Upper lobe of right lung (tissue), 1 donor: ENCODE measurements at regions not wholly inside any gene's neighbourhood (a gene's known extent, or its start where the extent isn't known, plus 50 kb on each side); places are given as distances from the start of the nearest gene placed in this dataset.

ENCODE experiments used
- ATAC-seq: fragments of 200-7000 bp; cut with Tn5 transposase; one replicate; pipeline ENCODE4 v1.9.1; 2020; ENCODE audit warnings: mild to moderate bottlenecking, moderate library complexity
- DNase-seq: peaks from one replicate; pipeline ENCODE4 v3.0.0-alpha.2; 2020
- H3K27ac ChIP-seq: fragments of 200-600 bp; one replicate; pipeline ENCODE4 v1.8.0; 2022
- H3K27me3 ChIP-seq: fragments of 200-600 bp; one replicate; pipeline ENCODE4 v1.8.0; 2022; ENCODE audit warnings: mild to moderate bottlenecking
- H3K36me3 ChIP-seq: fragments of 200-600 bp; one replicate; pipeline ENCODE4 v1.8.0; 2022
- H3K4me1 ChIP-seq: fragments of 200-600 bp; one replicate; pipeline ENCODE4 v1.8.0; 2022
- H3K4me3 ChIP-seq: fragments of 200-600 bp; one replicate; pipeline ENCODE4 v1.8.0; 2022; ENCODE audit warnings: mild to moderate bottlenecking
- H3K9me3 ChIP-seq: fragments of 200-600 bp; one replicate; pipeline ENCODE4 v1.8.0; 2022
- intact Hi-C: fragments of 100-400 bp; cut with DNase I; formaldehyde crosslinking; loops from one replicate; pipeline ENCODE4 v1.11.0; 2022
- TF ChIP-seq, protein P1 (sequence below): fragments of 200-600 bp; IDR thresholded peaks from one replicate; pipeline ENCODE4 v1.8.0; 2022; ENCODE audit warnings: antibody characterized with exemption
- donor health status: DM: no; HTN: yes; CAD: no; lungs with severe emphysema.

DNA sequence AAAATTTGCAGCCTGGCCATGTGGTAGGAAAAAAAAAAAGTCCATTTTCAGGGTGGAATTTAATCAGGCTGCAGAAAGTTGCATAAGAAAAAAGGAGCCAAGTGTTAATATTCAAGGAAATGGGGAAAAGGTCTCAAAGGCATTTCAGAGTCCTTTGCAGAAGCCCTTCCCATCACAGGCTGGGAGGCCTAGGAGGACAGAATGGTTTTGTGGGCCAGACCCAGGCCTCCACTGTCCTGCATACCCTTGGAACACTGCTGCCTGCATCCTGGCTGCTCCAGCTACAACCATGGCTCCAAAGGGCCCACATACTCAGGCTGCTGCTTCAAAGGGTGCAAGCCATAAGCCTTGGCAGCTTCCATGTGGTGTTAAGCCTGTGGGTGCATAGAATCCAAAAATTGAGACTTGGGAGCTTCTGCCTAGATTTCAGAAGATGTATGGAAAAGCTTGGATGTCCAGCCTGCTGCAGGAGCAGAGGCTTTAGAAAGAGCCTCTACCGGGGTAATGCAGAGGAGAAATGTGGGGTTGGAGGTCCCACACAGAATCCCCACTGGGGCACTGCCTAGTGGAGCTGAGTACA is 239.0 kb upstream of the STXBP5 start:
- DNase-seq (no peak), ATAC-seq (no peak)
- H3K27me3 ChIP-seq = no peaks in the 10 kb centered on the region
- intact Hi-C loops = no loop called here
- H3K4me3 ChIP-seq = no peak overlapping the region
- H3K36me3 ChIP-seq = no peaks in the 10 kb centered on the region
- H3K9me3 ChIP-seq = peaks cover 6% of the 10 kb centered on the region
- H3K27ac ChIP-seq = no peak overlapping the region
- TF ChIP-seq, protein P1, sequence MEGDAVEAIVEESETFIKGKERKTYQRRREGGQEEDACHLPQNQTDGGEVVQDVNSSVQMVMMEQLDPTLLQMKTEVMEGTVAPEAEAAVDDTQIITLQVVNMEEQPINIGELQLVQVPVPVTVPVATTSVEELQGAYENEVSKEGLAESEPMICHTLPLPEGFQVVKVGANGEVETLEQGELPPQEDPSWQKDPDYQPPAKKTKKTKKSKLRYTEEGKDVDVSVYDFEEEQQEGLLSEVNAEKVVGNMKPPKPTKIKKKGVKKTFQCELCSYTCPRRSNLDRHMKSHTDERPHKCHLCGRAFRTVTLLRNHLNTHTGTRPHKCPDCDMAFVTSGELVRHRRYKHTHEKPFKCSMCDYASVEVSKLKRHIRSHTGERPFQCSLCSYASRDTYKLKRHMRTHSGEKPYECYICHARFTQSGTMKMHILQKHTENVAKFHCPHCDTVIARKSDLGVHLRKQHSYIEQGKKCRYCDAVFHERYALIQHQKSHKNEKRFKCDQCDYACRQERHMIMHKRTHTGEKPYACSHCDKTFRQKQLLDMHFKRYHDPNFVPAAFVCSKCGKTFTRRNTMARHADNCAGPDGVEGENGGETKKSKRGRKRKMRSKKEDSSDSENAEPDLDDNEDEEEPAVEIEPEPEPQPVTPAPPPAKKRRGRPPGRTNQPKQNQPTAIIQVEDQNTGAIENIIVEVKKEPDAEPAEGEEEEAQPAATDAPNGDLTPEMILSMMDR = no peak
- H3K4me1 ChIP-seq = no peaks in the 10 kb centered on the region

DNA sequence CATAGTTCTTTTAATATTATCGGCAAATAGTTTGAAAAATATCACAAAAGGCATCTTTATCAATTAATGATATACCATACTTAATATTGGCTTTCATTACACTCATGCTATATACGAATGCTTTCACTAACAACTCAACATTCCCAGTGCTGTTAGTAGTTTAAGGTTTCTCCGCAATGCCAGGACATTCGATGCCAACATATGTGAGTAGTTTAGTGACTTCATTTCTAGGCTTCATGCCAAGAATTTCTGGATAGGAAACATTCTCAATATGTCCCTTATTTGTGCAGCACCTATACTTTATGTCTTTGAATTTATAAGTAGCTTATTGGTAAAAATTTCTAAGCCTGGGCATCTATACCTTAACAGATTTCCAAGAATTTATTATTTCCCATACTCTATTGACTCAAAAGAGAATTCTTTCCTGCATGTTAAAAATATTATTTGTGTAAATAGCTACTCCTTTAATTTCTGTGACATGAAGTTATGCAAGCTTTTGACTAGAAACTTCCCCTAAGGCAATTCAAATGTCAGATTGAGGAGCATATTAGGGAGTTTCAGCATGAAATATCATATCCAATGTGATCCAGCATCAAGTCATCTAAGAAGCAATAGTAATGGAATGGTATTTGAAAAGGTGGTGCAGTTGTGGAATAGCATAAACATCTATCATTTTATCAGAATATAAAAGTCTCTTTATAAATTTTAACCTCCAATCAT is 236.0 kb upstream of the STXBP5 start:
- intact Hi-C loops = no loop called here
- H3K27ac ChIP-seq = no peak overlapping the region
- ATAC-seq (no peak), DNase-seq (no peak)
- TF ChIP-seq, protein P1 = no peak
- peaks cover 6% of the 10 kb centered on the region for H3K9me3 ChIP-seq
- no peak overlapping the region for H3K4me3 ChIP-seq
- H3K27me3 ChIP-seq = no peaks in the 10 kb centered on the region
- no peaks in the 10 kb centered on the region for H3K36me3 ChIP-seq
- no peaks in the 10 kb centered on the region for H3K4me1 ChIP-seq

DNA sequence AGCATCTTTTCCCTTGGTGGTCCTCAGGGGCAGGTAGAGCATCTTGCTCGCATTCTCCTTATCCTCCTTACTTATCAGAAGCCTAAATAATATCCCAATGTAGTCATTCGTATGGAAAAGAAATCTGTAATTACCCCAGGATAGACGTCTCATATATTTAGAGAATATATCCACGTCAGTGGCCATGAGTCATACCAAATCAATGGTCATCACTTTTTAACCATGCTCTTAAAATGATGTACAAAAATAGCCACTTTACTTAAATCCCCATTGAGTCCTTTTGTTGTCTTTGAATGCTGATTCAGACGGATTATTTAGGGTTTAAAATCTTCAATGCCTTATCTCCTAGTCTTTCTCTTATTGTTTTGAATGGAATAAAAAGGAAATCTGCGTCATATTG is 231.7 kb upstream of the STXBP5 start:
- Histone ChIP-seq H3K4me1 (no peaks in the 10 kb centered on the region), H3K36me3 (no peaks in the 10 kb centered on the region), H3K27me3 (no peaks in the 10 kb centered on the region), H3K27ac (no peak overlapping the region), H3K9me3 (no peaks in the 10 kb centered on the region), H3K4me3 (no peak overlapping the region)
- intact Hi-C loops = no loop called here
- no peak for ATAC-seq
- DNase-seq = no peak
- TF ChIP-seq, protein P1 = no peak

DNA sequence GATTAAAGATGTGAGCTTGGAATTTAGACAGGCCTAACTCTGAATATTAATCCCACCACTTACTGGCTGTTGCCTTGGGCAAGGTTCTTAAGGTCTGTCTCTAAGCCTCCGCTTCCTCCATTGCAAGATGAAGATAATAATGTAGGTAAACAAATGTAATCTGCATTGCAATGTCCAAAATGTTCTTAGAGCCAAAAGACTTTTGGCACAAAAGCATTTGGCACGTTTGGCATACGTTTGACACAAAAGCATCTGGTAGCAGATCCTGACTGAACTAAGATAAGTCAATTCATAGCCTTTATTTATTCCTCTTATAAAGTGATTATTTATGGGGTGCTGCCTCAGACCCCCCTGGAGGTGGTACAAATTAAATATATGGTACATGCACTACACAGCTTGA is 229.9 kb upstream of the STXBP5 start:
- TF ChIP-seq, protein P1 = no peak
- Histone ChIP-seq H3K4me1 (no peaks in the 10 kb centered on the region), H3K9me3 (no peaks in the 10 kb centered on the region), H3K36me3 (no peaks in the 10 kb centered on the region), H3K27ac (no peak overlapping the region), H3K4me3 (no peak overlapping the region), H3K27me3 (no peaks in the 10 kb centered on the region)
- DNase-seq (no peak), ATAC-seq (no peak)
- intact Hi-C loops = no loop called here

DNA sequence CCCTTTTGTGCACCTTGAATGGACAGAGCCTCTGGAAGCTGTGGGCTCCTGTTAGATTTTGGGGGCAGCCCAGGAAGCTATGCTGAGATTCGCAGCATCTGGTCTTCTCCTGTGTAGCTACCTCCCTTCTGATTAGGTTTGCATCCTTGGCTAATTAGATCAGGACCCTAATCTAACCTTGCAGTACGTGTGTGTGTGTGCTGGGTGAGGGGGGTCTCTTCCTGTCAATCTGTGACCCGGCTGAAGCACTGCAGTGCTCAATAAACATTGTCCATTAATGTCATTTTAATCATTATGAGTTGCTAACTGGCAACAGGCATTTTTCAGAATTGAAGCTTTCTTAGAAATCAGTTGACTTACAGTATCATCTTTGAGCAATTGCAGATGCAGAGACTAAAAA is 229.1 kb upstream of the STXBP5 start:
- Histone ChIP-seq H3K36me3 (no peaks in the 10 kb centered on the region), H3K27me3 (no peaks in the 10 kb centered on the region), H3K4me3 (no peak overlapping the region), H3K9me3 (no peaks in the 10 kb centered on the region), H3K27ac (no peak overlapping the region), H3K4me1 (no peaks in the 10 kb centered on the region)
- no peak for ATAC-seq
- intact Hi-C loops = no loop called here
- DNase-seq = no peak
- TF ChIP-seq, protein P1 = no peak
